Mesendoderm (in vitro differentiated cells): ENCODE measurements at regions not wholly inside any gene's neighbourhood (a gene's known extent, or its start where the extent isn't known, plus 50 kb on each side); places are given as distances from the start of the nearest gene placed in this dataset.
A peak's percentile ranks its signal among the peaks of the same experiment; 100 is the strongest.

ENCODE experiments used
- DNase-seq: peaks from one replicate; pipeline ENCODE4 v3.0.0; 2013
- H2AK5ac ChIP-seq: 2 replicates; pipeline ENCODE4 v1.6.1; 2013; ENCODE audit warnings: low read length, inconsistent platforms
- H2BK120ac ChIP-seq: 2 replicates; pipeline ENCODE4 v1.6.1; 2013; ENCODE audit warnings: low read depth, mild to moderate bottlenecking, low read length, moderate library complexity, mixed read lengths
- H2BK15ac ChIP-seq: replicated peaks from 2 replicates; pipeline ENCODE4 v1.6.1; 2013; ENCODE audit warnings: low read depth, mild to moderate bottlenecking, moderate library complexity
- H2BK5ac ChIP-seq: 2 replicates; pipeline ENCODE4 v1.6.1; 2013; ENCODE audit warnings: low read length, inconsistent platforms
- H3K18ac ChIP-seq: 2 replicates; pipeline ENCODE4 v1.6.1; 2013; ENCODE audit warnings: mild to moderate bottlenecking, low read length, mixed read lengths
- H3K23ac ChIP-seq: one replicate; pipeline ENCODE4 v1.6.1; 2013; ENCODE audit warnings: low read length
- H3K27ac ChIP-seq: 2 replicates; pipeline ENCODE4 v1.5.1; 2013; ENCODE audit warnings: low read depth, mild to moderate bottlenecking, inconsistent platforms, low read length, moderate library complexity
- H3K27me3 ChIP-seq: 2 replicates; pipeline ENCODE4 v1.6.1; 2013; ENCODE audit warnings: low read length, control low read depth, mild to moderate bottlenecking, inconsistent platforms; ENCODE audit not compliant: insufficient read depth, poor library complexity
- H3K36me3 ChIP-seq: 2 replicates; pipeline ENCODE4 v1.6.1; 2013; ENCODE audit warnings: low read length, inconsistent platforms; ENCODE audit not compliant: control insufficient read depth, insufficient read depth
- H3K4ac ChIP-seq: one replicate; pipeline ENCODE4 v1.6.1; 2013; ENCODE audit warnings: low read depth, mild to moderate bottlenecking, low read length, moderate library complexity
- H3K4me1 ChIP-seq: 2 replicates; pipeline ENCODE4 v1.6.1; 2013; ENCODE audit warnings: low read depth, low read length, inconsistent platforms; ENCODE audit not compliant: control insufficient read depth
- H3K4me2 ChIP-seq: 2 replicates; pipeline ENCODE4 v1.6.1; 2013; ENCODE audit warnings: low read length
- H3K4me3 ChIP-seq: 2 replicates; pipeline ENCODE4 v1.5.1; 2013; ENCODE audit warnings: mild to moderate bottlenecking, low read length
- H3K56ac ChIP-seq: one replicate; pipeline ENCODE4 v1.6.1; 2013; ENCODE audit warnings: low read length
- H3K79me1 ChIP-seq: 2 replicates; pipeline ENCODE4 v1.6.1; 2013; ENCODE audit warnings: low read length, inconsistent platforms
- H3K79me2 ChIP-seq: 2 replicates; pipeline ENCODE4 v1.6.1; 2013; ENCODE audit warnings: mild to moderate bottlenecking, low read length; ENCODE audit not compliant: control insufficient read depth, insufficient read depth
- H3K9ac ChIP-seq: 2 replicates; pipeline ENCODE4 v1.6.1; 2013; ENCODE audit warnings: low read length, inconsistent platforms
- H4K5ac ChIP-seq: one replicate; pipeline ENCODE4 v1.6.1; 2013; ENCODE audit warnings: low read length
- H4K8ac ChIP-seq: one replicate; pipeline ENCODE4 v1.6.1; 2013; ENCODE audit warnings: low read depth, mild to moderate bottlenecking, control low read depth, low read length, moderate library complexity
- WGBS: extraction: QIAGEN DNeasy Blood & Tissue Kit; methylation state at CpG from one replicate; pipeline ENCODE4 v1.1.7; 2013; ENCODE audit warnings: low lambda C conversion rate, missing lambda C conversion rate; ENCODE audit not compliant: insufficient coverage; ENCODE audit errors: extremely low coverage; 5-methylcytosine and 5-hydroxymethylcytosine counted together

GRCh38 chr2:144198116-144198515, 321.8 kb downstream of the ZEB2 start:
- Histone ChIP-seq H2AK5ac (no peak overlapping the region), H3K27me3 (no peaks in the 10 kb centered on the region), H3K79me1 (no peaks in the 10 kb centered on the region), H3K27ac (no peak overlapping the region), H3K36me3 (no peaks in the 10 kb centered on the region), H3K79me2 (no peaks in the 10 kb centered on the region), H2BK15ac (no peak overlapping the region), H3K23ac (no peak overlapping the region), H2BK5ac (no peak overlapping the region), H3K56ac (no peak overlapping the region), H3K4me2 (no peak overlapping the region), H4K8ac (no peak overlapping the region), H2BK120ac (no peak overlapping the region), H3K18ac (no peak overlapping the region), H4K5ac (no peak overlapping the region), H3K4me3 (no peak overlapping the region), H3K4ac (no peak overlapping the region), H3K9ac (no peak overlapping the region), H3K4me1 (peaks cover 2% of the 10 kb centered on the region)
- no CpG with 5 or more reads among the region's 3 CpGs for WGBS
- peak; percentile 70 for DNase-seq

GRCh38 chr2:144194326-144195071, 325.4 kb downstream of the ZEB2 start:
- no peak overlapping the region for H3K4me3 ChIP-seq
- H3K27me3 ChIP-seq = no peaks in the 10 kb centered on the region
- peaks cover 2% of the 10 kb centered on the region for H3K4me1 ChIP-seq
- no peak overlapping the region for H4K8ac ChIP-seq
- no peak overlapping the region for H3K23ac ChIP-seq
- no peak overlapping the region for H3K56ac ChIP-seq
- WGBS = no CpG with 5 or more reads among the region's 5 CpGs
- H2BK120ac ChIP-seq = no peak overlapping the region
- no peaks in the 10 kb centered on the region for H3K36me3 ChIP-seq
- no peaks in the 10 kb centered on the region for H3K79me1 ChIP-seq
- no peak overlapping the region for H2BK15ac ChIP-seq
- no peak for DNase-seq
- H2AK5ac ChIP-seq = no peak overlapping the region
- no peak overlapping the region for H3K9ac ChIP-seq
- no peak overlapping the region for H3K4me2 ChIP-seq
- H3K27ac ChIP-seq = no peak overlapping the region
- no peak overlapping the region for H2BK5ac ChIP-seq
- no peak overlapping the region for H3K18ac ChIP-seq
- H3K79me2 ChIP-seq = no peaks in the 10 kb centered on the region
- H3K4ac ChIP-seq = no peak overlapping the region
- no peak overlapping the region for H4K5ac ChIP-seq

GRCh38 chr2:144190908-144191605, 328.9 kb downstream of the ZEB2 start:
- Histone ChIP-seq H2BK5ac (no peak overlapping the region), H4K8ac (no peak overlapping the region), H3K23ac (no peak overlapping the region), H3K56ac (no peak overlapping the region), H3K4me2 (no peak overlapping the region), H3K18ac (no peak overlapping the region), H3K79me2 (no peaks in the 10 kb centered on the region), H4K5ac (no peak overlapping the region), H3K4ac (no peak overlapping the region), H3K79me1 (no peaks in the 10 kb centered on the region), H2BK120ac (no peak overlapping the region), H3K36me3 (no peaks in the 10 kb centered on the region), H3K4me1 (no peaks in the 10 kb centered on the region), H3K27ac (no peak overlapping the region), H3K4me3 (no peak overlapping the region), H2BK15ac (no peak overlapping the region), H3K9ac (no peak overlapping the region), H3K27me3 (no peaks in the 10 kb centered on the region), H2AK5ac (no peak overlapping the region)
- no peak for DNase-seq
- WGBS = no CpG with 5 or more reads among the region's 4 CpGs

- no peak overlapping the region for H3K27ac ChIP-seq
- H3K4me1 ChIP-seq = no peaks in the 10 kb centered on the region
- no peak overlapping the region for H3K9ac ChIP-seq
- H2BK120ac ChIP-seq = no peak overlapping the region
- no peak overlapping the region for H3K18ac ChIP-seq
- H3K4me3 ChIP-seq = no peak overlapping the region
- H3K36me3 ChIP-seq = no peaks in the 10 kb centered on the region
- WGBS = no CpG with 5 or more reads among the region's 9 CpGs
- H3K79me2 ChIP-seq = no peaks in the 10 kb centered on the region
- H3K4ac ChIP-seq = no peak overlapping the region
- no peak overlapping the region for H2BK5ac ChIP-seq
- no peak overlapping the region for H2BK15ac ChIP-seq
- no peaks in the 10 kb centered on the region for H3K79me1 ChIP-seq
- H2AK5ac ChIP-seq = no peak overlapping the region
- no peak overlapping the region for H3K4me2 ChIP-seq
- no peak overlapping the region for H3K23ac ChIP-seq
- H4K5ac ChIP-seq = no peak overlapping the region
- no peak overlapping the region for H4K8ac ChIP-seq
- no peak overlapping the region for H3K56ac ChIP-seq
- peak; percentile 13 for DNase-seq
- no peaks in the 10 kb centered on the region for H3K27me3 ChIP-seq
Measured at GRCh38 chr2:144183727-144184126, 336.2 kb downstream of the ZEB2 start.

- no peak overlapping the region for H3K4me2 ChIP-seq
- H3K4me1 ChIP-seq = no peaks in the 10 kb centered on the region
- no peak overlapping the region for H3K4me3 ChIP-seq
- H3K79me1 ChIP-seq = no peaks in the 10 kb centered on the region
- no peak overlapping the region for H2BK5ac ChIP-seq
- H2AK5ac ChIP-seq = no peak overlapping the region
- no peaks in the 10 kb centered on the region for H3K36me3 ChIP-seq
- no peak overlapping the region for H3K23ac ChIP-seq
- no peak overlapping the region for H2BK15ac ChIP-seq
- no peak overlapping the region for H3K18ac ChIP-seq
- no peak overlapping the region for H3K27ac ChIP-seq
- H3K9ac ChIP-seq = no peak overlapping the region
- no peak overlapping the region for H3K4ac ChIP-seq
- no peak overlapping the region for H2BK120ac ChIP-seq
- H3K56ac ChIP-seq = no peak overlapping the region
- H3K79me2 ChIP-seq = no peaks in the 10 kb centered on the region
- no peak overlapping the region for H4K8ac ChIP-seq
- H3K27me3 ChIP-seq = no peaks in the 10 kb centered on the region
- no peak for DNase-seq
- H4K5ac ChIP-seq = no peak overlapping the region
- no CpG with 5 or more reads among the region's 1 CpG for WGBS
Measured at GRCh38 chr2:144181001-144181400, 338.9 kb downstream of the ZEB2 start.
